Hepatocyte (in vitro differentiated cells): ENCODE measurements at regions not wholly inside any gene's neighbourhood (a gene's known extent, or its start where the extent isn't known, plus 50 kb on each side); places are given as distances from the start of the nearest gene placed in this dataset.

Experiments
- DNase-seq: peaks from one replicate; pipeline ENCODE4 v3.0.0-alpha.2; 2016; ENCODE audit warnings: low spot score
- H2AFZ ChIP-seq: fragments of 200-600 bp; sonication (generic); 2 replicates; pipeline ENCODE4 v1.6.0; 2016; ENCODE audit warnings: antibody characterized with exemption, mild to moderate bottlenecking
- H3K27ac ChIP-seq: fragments of 200-600 bp; sonication (generic); 2 replicates; pipeline ENCODE4 v1.5.1; 2016; ENCODE audit warnings: mild to moderate bottlenecking
- H3K27me3 ChIP-seq: fragments of 200-600 bp; sonication (generic); 2 replicates; pipeline ENCODE4 v1.6.1; 2016
- H3K36me3 ChIP-seq: fragments of 200-600 bp; sonication (generic); replicated peaks from 2 replicates; pipeline ENCODE4 v1.5.1; 2016; ENCODE audit warnings: low read depth; ENCODE audit not compliant: insufficient read depth
- H3K4me1 ChIP-seq: fragments of 200-600 bp; sonication (generic); 2 replicates; pipeline ENCODE4 v1.5.1; 2016; ENCODE audit warnings: mild to moderate bottlenecking, moderate library complexity; ENCODE audit not compliant: insufficient read depth
- H3K4me2 ChIP-seq: fragments of 200-600 bp; sonication (generic); 2 replicates; pipeline ENCODE4 v1.6.0; 2016
- H3K4me3 ChIP-seq: fragments of 200-600 bp; sonication (generic); 2 replicates; pipeline ENCODE4 v1.5.1; 2016; ENCODE audit warnings: mild to moderate bottlenecking
- H3K79me2 ChIP-seq: fragments of 200-600 bp; sonication (generic); 2 replicates; pipeline ENCODE4 v1.6.0; 2017; ENCODE audit warnings: mild to moderate bottlenecking
- H3K9me2 ChIP-seq: fragments of 200-600 bp; sonication (generic); replicated peaks from 2 replicates; pipeline ENCODE4 v1.6.0; 2017; ENCODE audit warnings: mild to moderate bottlenecking; ENCODE audit not compliant: insufficient read depth
- H3K9me3 ChIP-seq: fragments of 200-600 bp; sonication (generic); 2 replicates; pipeline ENCODE4 v1.5.1; 2016; ENCODE audit warnings: low read depth, mild to moderate bottlenecking
- H4K20me1 ChIP-seq: fragments of 200-600 bp; sonication (generic); 2 replicates; pipeline ENCODE4 v1.6.0; 2016; ENCODE audit warnings: mild to moderate bottlenecking; ENCODE audit not compliant: insufficient read depth, poor library complexity, severe bottlenecking
- EZH2 ChIP-seq: fragments of 200-600 bp; sonication (generic); IDR thresholded peaks from 2 replicates; pipeline ENCODE4 v1.6.1; 2016; ENCODE audit warnings: antibody characterized with exemption, mild to moderate bottlenecking, borderline replicate concordance
- EZH2phosphoT487 ChIP-seq: fragments of 200-600 bp; sonication (generic); IDR thresholded peaks from one replicate; pipeline ENCODE4 v1.6.1; 2018; ENCODE audit warnings: antibody characterized with exemption, mild to moderate bottlenecking, low read depth, moderate library complexity; ENCODE audit not compliant: unreplicated experiment, severe bottlenecking
- WGBS: methylation state at CpG from one replicate; pipeline ENCODE4 v1.1.6; 2016; ENCODE audit warnings: low lambda C conversion rate; ENCODE audit errors: missing lambda C conversion rate; 5-methylcytosine and 5-hydroxymethylcytosine counted together
- TF ChIP-seq, protein P1 (sequence below): fragments of 200-600 bp; sonication (generic); IDR thresholded peaks from 2 replicates; pipeline ENCODE4 v1.5.1; 2016; ENCODE audit warnings: antibody characterized with exemption, mild to moderate bottlenecking; ENCODE audit not compliant: poor library complexity

DNA sequence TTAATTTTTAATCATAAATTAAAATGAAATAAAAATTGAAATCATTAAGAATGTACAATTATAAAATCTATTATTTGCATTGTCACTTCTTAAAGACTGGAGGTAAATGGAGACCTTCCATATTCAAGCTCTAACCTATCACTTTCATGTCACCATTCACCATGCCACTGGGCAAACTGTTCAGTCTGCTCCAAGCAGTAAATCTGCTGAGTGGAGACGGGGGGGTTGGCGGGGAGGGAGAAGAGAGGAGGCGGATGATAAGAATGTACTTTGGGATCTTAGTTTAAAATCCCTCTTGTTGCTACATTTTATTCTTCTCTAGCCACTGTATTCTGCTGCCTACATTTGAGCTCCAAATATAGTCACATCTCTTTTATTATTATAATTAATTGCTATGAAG is 365.9 kb upstream of the NFIA start:
- H2AFZ ChIP-seq: no peak overlapping the region
- no peaks in the 10 kb centered on the region for H3K9me2 ChIP-seq
- no peak overlapping the region for H3K4me2 ChIP-seq
- H3K4me3 ChIP-seq: no peak overlapping the region
- no peaks in the 10 kb centered on the region for H3K9me3 ChIP-seq
- no peaks in the 10 kb centered on the region for H4K20me1 ChIP-seq
- DNase-seq: no peak
- 67% methylated on average over 3 of the region's 3 CpGs for WGBS
- H3K79me2 ChIP-seq: no peaks in the 10 kb centered on the region
- H3K27ac ChIP-seq: no peak overlapping the region
- H3K36me3 ChIP-seq: no peaks in the 10 kb centered on the region
- no peaks in the 10 kb centered on the region for H3K4me1 ChIP-seq
- TF ChIP-seq EZH2: no peak
- TF ChIP-seq, protein P1, sequence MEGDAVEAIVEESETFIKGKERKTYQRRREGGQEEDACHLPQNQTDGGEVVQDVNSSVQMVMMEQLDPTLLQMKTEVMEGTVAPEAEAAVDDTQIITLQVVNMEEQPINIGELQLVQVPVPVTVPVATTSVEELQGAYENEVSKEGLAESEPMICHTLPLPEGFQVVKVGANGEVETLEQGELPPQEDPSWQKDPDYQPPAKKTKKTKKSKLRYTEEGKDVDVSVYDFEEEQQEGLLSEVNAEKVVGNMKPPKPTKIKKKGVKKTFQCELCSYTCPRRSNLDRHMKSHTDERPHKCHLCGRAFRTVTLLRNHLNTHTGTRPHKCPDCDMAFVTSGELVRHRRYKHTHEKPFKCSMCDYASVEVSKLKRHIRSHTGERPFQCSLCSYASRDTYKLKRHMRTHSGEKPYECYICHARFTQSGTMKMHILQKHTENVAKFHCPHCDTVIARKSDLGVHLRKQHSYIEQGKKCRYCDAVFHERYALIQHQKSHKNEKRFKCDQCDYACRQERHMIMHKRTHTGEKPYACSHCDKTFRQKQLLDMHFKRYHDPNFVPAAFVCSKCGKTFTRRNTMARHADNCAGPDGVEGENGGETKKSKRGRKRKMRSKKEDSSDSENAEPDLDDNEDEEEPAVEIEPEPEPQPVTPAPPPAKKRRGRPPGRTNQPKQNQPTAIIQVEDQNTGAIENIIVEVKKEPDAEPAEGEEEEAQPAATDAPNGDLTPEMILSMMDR: no peak
- TF ChIP-seq EZH2phosphoT487: no peak
- H3K27me3 ChIP-seq: no peaks in the 10 kb centered on the region

DNA sequence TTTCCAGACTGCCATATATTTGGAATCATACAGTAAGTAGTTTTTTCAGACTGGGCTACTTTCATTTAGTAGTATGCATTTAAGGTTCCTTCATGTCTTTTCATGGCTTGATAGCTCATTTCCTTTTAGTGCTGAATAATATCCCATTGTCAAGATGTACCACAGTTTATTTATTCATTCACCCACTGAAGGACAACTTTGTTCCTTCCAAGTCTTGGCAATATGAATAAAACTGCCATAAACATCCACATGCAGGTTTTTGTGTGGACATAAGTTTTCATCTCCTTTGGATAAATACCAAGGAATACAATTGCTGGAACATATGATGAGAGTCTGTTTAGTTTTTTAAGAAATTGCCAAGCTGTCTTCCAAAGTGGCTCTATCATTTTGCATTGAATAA is 366.4 kb upstream of the NFIA start:
- TF ChIP-seq EZH2 (no peak), EZH2phosphoT487 (no peak)
- TF ChIP-seq, protein P1: no peak
- DNase-seq: no peak
- no peaks in the 10 kb centered on the region for H3K79me2 ChIP-seq
- no peak overlapping the region for H3K4me3 ChIP-seq
- no peaks in the 10 kb centered on the region for H4K20me1 ChIP-seq
- H2AFZ ChIP-seq: no peak overlapping the region
- no peaks in the 10 kb centered on the region for H3K9me2 ChIP-seq
- H3K27me3 ChIP-seq: no peaks in the 10 kb centered on the region
- H3K27ac ChIP-seq: no peak overlapping the region
- no peaks in the 10 kb centered on the region for H3K4me1 ChIP-seq
- H3K36me3 ChIP-seq: no peaks in the 10 kb centered on the region
- no peak overlapping the region for H3K4me2 ChIP-seq
- H3K9me3 ChIP-seq: no peaks in the 10 kb centered on the region

DNA sequence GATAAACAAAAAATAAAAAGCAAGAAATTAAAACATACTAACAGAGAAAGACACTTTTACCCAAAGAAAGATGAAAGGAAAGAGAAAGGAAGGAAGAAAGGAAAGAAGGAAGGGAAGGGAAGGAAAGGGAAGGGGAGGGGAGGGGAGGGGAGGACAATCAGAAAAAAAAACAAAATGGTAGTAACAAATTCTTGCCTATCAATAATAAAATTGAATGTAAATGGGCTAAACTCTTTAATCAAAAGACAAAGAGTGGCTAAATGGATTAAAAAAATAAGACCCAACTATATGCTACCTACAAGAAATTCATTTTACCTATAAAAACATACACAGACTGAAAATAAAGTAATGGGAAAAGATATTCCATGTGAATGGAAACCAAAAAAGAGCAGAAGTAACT is 372.9 kb upstream of the NFIA start:
- no peak for TF ChIP-seq EZH2phosphoT487
- TF ChIP-seq EZH2: no peak
- TF ChIP-seq, protein P1: no peak
- H3K4me2 ChIP-seq: no peak overlapping the region
- H3K27ac ChIP-seq: no peak overlapping the region
- DNase-seq: no peak
- no peaks in the 10 kb centered on the region for H3K9me2 ChIP-seq
- no peak overlapping the region for H3K4me3 ChIP-seq
- H3K36me3 ChIP-seq: no peaks in the 10 kb centered on the region
- H3K27me3 ChIP-seq: no peaks in the 10 kb centered on the region
- H3K9me3 ChIP-seq: no peaks in the 10 kb centered on the region
- no peaks in the 10 kb centered on the region for H3K79me2 ChIP-seq
- H3K4me1 ChIP-seq: no peaks in the 10 kb centered on the region
- H4K20me1 ChIP-seq: no peaks in the 10 kb centered on the region
- no peak overlapping the region for H2AFZ ChIP-seq

DNA sequence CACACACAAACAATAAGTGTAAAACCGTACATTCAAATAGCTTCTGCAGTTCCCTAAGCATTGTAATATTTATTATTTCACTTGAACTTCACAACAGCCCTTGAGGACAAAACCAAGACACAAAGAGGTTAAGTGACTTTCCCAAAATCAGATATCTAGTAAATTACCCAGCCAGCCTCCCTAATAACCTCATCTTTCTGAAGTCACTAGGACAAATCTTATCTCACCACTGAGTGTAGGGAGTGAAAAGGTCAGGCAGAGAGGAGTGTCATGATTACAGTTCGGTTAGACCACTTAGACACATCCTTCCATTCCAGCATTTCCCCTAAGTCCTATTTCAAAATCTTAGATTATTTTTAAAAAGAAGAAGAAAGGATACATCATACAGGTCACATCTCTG is 377.3 kb upstream of the NFIA start:
- Histone ChIP-seq H4K20me1 (no peaks in the 10 kb centered on the region), H2AFZ (no peak overlapping the region), H3K27ac (no peak overlapping the region), H3K9me3 (no peaks in the 10 kb centered on the region), H3K36me3 (no peaks in the 10 kb centered on the region), H3K27me3 (no peaks in the 10 kb centered on the region), H3K4me2 (no peak overlapping the region), H3K79me2 (no peaks in the 10 kb centered on the region), H3K4me1 (no peaks in the 10 kb centered on the region), H3K9me2 (no peaks in the 10 kb centered on the region), H3K4me3 (no peak overlapping the region)
- no peak for DNase-seq
- WGBS: 41% methylated on average over 2 of the region's 2 CpGs
- TF ChIP-seq EZH2phosphoT487: no peak
- TF ChIP-seq, protein P1: no peak
- TF ChIP-seq EZH2: no peak
